GM12892 (cell line): ENCODE measurements at regions not wholly inside any gene's neighbourhood (a gene's known extent, or its start where the extent isn't known, plus 50 kb on each side); places are given as distances from the start of the nearest gene placed in this dataset.

Experiments
- POLR2A ChIP-seq: IDR thresholded peaks from 2 replicates; pipeline ENCODE4 v1.6.1; 2011; ENCODE audit warnings: low read depth, low read length, control low read depth
- TAF1 ChIP-seq: IDR thresholded peaks from 2 replicates; pipeline ENCODE4 v1.6.1; 2011; ENCODE audit warnings: low read depth, mild to moderate bottlenecking, control low read depth, low read length, borderline replicate concordance

DNA sequence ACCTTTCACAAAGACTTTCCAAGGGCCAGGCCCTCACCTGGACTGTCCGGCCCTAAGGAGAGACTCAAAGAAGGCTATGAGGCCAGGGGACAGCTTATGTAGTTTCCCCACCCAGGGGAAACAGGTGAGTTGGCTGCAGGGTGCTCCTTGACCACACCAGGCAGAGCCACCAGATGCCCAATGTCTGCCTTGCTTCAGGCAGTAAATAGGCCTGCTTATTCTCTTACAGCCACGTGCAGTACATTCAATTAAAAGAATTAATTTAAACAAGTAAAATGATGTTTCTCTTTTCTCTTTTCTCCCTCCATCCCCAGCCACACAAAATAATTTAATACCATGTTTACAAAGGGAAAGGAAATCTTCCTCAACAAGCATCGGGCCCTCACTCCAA is 66.6 kb upstream of the ABLIM1 start:
- TF ChIP-seq TAF1 = no peak
- no peak for TF ChIP-seq POLR2A
